Skeletal muscle tissue (tissue), 3 donors: ENCODE measurements at regions not wholly inside any gene's neighbourhood (a gene's known extent, or its start where the extent isn't known, plus 50 kb on each side); places are given as distances from the start of the nearest gene placed in this dataset.
A peak's percentile ranks its signal among the peaks of the same experiment; 100 is the strongest.
"Not testable (repeated sequence)": the region's sequence is repeated elsewhere in the genome, so short reads cannot be mapped to it uniquely, and the experiment has no call there.

Experiments used
- H3K27ac ChIP-seq: one replicate; pipeline ENCODE4 v1.7.0; 2013; ENCODE audit warnings: mild to moderate bottlenecking, low read depth, low read length, inconsistent platforms
- H3K27me3 ChIP-seq, 3 donors: one replicate each; pipeline ENCODE4 v1.7.0; 2013; ENCODE audit warnings: low read length in 3 of 3; ENCODE audit not compliant: control insufficient read depth in 3 of 3, insufficient read depth in 3 of 3
- H3K36me3 ChIP-seq, 3 donors: one replicate each; pipeline ENCODE4 v1.7.0; 2013; ENCODE audit warnings: low read length in 3 of 3; ENCODE audit not compliant: control insufficient read depth in 3 of 3, insufficient read depth in 3 of 3
- H3K4me1 ChIP-seq, 3 donors: one replicate each; pipeline ENCODE4 v1.7.0; 2013; ENCODE audit warnings: low read length in 3 of 3, mild to moderate bottlenecking in 3 of 3; ENCODE audit not compliant: control insufficient read depth in 3 of 3, insufficient read depth in 3 of 3
- H3K4me3 ChIP-seq, 3 donors: one replicate each; pipeline ENCODE4 v1.7.0; 2013; ENCODE audit warnings: low read length in 3 of 3
- H3K9ac ChIP-seq, 3 donors: one replicate each; pipeline ENCODE4 v1.7.0; 2013; ENCODE audit warnings: low read length in 3 of 3, mild to moderate bottlenecking in 3 of 3, moderate library complexity in 2 of 3, low read depth in 1 of 3
- H3K9me3 ChIP-seq, 3 donors: one replicate each; pipeline ENCODE4 v1.7.0; 2013; ENCODE audit warnings: low read length in 3 of 3; ENCODE audit not compliant: control insufficient read depth in 3 of 3
- donor health status: Osteomylitis.

GRCh38 chr15:77889828-77890725, 187.4 kb downstream of the TBC1D2B start:
- H3K36me3 ChIP-seq, H3K27me3 ChIP-seq, H3K4me3 ChIP-seq, H3K27ac ChIP-seq, H3K9me3 ChIP-seq, H3K9ac ChIP-seq: not testable (repeated sequence)
- peaks cover 0 to 24% (median 24%) of the 10 kb centered on the region in 3 donors for H3K4me1 ChIP-seq

- Histone ChIP-seq H3K4me3 (no peak overlapping the region), H3K27ac (peak overlapping the region; percentile 47), H3K36me3 (no peaks in the 10 kb centered on the region), H3K4me1 (peaks cover 0 to 25% (median 24%) of the 10 kb centered on the region in 3 donors), H3K9me3 (peaks cover 0 to 2% (median 0%) of the 10 kb centered on the region in 3 donors), H3K27me3 (peaks cover 0 to 8% (median 0%) of the 10 kb centered on the region in 3 donors), H3K9ac (no peak overlapping the region)
Measured at GRCh38 chr15:77889009-77889806, 188.3 kb downstream of the TBC1D2B start.

- not testable (repeated sequence) for H3K9me3 ChIP-seq, H3K4me3 ChIP-seq, H3K36me3 ChIP-seq, H3K27me3 ChIP-seq, H3K9ac ChIP-seq
- Histone ChIP-seq H3K4me1 (peaks cover 0 to 25% (median 21%) of the 10 kb centered on the region in 3 donors), H3K27ac (peak overlapping the region; percentile 39)
Measured at GRCh38 chr15:77887563-77888429, 189.7 kb downstream of the TBC1D2B start.

GRCh38 chr15:77886805-77887448, 190.6 kb downstream of the TBC1D2B start:
- H3K36me3 ChIP-seq = no peaks in the 10 kb centered on the region
- H3K9ac ChIP-seq = peak overlapping the region in 1 of 3 donors; percentile 16
- peak overlapping the region; percentile 39 for H3K27ac ChIP-seq
- peaks cover 0 to 25% (median 21%) of the 10 kb centered on the region in 3 donors for H3K4me1 ChIP-seq
- H3K9me3 ChIP-seq = peaks cover 0 to 2% (median 0%) of the 10 kb centered on the region in 3 donors
- H3K4me3 ChIP-seq = no peak overlapping the region
- no peaks in the 10 kb centered on the region for H3K27me3 ChIP-seq

DNA sequence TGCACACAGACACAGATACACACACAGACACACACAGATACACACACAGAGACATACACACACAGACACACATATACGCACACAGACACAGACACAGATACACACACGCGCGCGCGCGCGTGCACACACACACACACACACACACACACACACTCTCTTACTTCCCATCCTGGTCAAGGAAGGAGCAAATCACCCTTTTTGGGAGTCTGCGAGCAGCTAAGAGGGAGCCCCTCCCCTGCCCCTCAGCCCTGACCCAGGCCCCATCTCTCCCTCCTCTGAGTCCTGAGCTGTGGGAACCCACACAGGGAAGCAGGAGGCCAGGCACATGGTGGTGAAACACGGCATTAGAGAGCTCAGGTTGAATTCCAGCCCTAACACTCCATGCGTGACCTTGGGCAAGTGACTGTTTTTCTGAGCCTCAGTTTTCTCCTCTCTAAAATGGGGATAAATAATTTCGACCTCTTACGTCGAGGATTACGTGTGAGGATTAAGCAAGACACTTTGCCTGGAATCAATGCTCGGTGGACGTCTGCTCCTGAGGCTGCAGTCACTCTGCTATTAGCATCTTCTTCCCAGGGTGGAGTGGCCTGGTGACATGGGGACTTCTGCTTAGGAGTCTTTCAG, 191.5 kb downstream of the TBC1D2B start:
- not testable (repeated sequence) for H3K4me3 ChIP-seq, H3K27me3 ChIP-seq, H3K9ac ChIP-seq, H3K9me3 ChIP-seq, H3K27ac ChIP-seq, H3K36me3 ChIP-seq
- peaks cover 0 to 24% (median 21%) of the 10 kb centered on the region in 3 donors for H3K4me1 ChIP-seq

DNA sequence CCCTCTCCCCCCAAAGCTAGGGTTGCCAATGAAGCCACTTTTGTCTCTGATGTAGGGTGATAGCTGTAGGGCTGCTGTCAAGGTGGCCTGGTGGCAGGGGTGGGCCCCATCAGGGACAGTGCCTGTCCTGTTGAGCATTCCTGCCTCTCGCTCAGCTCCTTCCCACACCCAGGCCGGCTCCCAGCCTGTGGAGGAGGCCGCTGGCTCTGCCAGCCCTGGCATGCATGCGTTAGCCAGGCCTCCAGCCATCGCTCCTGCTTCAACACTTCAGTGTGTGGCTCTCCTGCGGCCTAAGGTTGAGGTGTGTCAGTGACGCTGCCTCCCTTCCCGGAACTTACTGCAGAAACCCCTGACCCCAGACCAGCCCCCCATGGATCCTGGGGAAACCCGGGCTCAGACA, 194.5 kb downstream of the TBC1D2B start:
- not testable (repeated sequence) for H3K27me3 ChIP-seq, H3K9me3 ChIP-seq, H3K27ac ChIP-seq, H3K4me3 ChIP-seq, H3K9ac ChIP-seq, H3K36me3 ChIP-seq
- peaks cover 0 to 16% (median 14%) of the 10 kb centered on the region in 3 donors for H3K4me1 ChIP-seq

- Histone ChIP-seq H3K4me1 (peaks cover 0 to 11% (median 11%) of the 10 kb centered on the region in 3 donors), H3K9me3 (peaks cover 0 to 2% (median 0%) of the 10 kb centered on the region in 3 donors), H3K9ac (no peak overlapping the region), H3K27me3 (no peaks in the 10 kb centered on the region), H3K27ac (no peak overlapping the region), H3K36me3 (no peaks in the 10 kb centered on the region), H3K4me3 (no peak overlapping the region)
Measured at GRCh38 chr15:77881950-77882349, 195.6 kb downstream of the TBC1D2B start.

DNA sequence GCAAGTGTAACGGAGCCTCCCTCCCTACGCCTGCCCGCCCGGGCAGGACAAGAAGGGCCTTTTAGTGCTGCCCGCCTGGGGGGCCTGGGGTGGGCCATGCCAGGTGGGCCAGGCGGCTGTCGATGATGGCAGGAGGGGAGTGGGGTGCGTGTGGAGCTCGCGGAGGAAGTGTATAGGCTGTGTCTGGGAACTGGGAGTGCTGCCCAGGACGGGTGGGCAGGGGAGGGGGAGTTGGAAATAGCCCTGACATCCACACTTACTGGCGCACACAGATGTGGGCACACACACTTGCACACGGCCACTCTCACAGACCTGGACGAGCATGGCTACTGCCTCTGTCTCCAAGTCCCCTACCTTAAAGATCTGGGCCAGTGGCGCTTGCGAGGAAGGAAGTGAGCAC, 196.0 kb downstream of the TBC1D2B start:
- not testable (repeated sequence) for H3K36me3 ChIP-seq

DNA sequence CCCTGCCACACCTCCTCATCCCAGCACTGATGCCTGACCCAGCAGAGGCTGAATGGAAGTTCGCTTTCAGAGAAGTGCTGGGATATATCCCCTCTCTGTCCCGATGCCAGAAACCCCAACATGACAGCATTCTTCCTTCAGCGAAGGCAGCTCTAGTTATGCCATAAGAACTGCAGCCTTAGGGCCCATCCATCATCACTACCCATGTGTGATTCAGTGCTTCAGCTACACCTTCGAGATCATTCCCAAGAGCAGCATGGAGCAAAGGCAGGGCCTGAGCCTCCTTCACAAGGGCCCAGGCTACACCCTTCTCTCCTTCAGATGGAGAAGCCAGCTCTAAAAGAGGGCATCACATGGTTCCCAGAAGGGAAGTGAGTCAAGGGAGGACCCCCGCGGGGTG, 198.0 kb downstream of the TBC1D2B start:
- H3K9me3 ChIP-seq, H3K36me3 ChIP-seq, H3K27ac ChIP-seq, H3K9ac ChIP-seq, H3K27me3 ChIP-seq, H3K4me3 ChIP-seq, H3K4me1 ChIP-seq: not testable (repeated sequence)

More for the DNA sequence above, 196.0 kb downstream of the TBC1D2B start:
- not testable (repeated sequence) for H3K27ac ChIP-seq, H3K9ac ChIP-seq, H3K4me1 ChIP-seq, H3K4me3 ChIP-seq, H3K9me3 ChIP-seq, H3K27me3 ChIP-seq
